Lower lobe of right lung (tissue), 2 donors: ENCODE measurements at regions not wholly inside any gene's neighbourhood (a gene's known extent, or its start where the extent isn't known, plus 50 kb on each side); places are given as distances from the start of the nearest gene placed in this dataset.

Experiments
- ATAC-seq, 2 donors: fragments of 200-7000 bp; cut with Tn5 transposase; one replicate each; pipeline ENCODE4 v1.9.1; 2020 to 2022; ENCODE audit warnings: mild to moderate bottlenecking in 2 of 2, moderate library complexity in 2 of 2
- DNase-seq: peaks from one replicate; pipeline ENCODE4 v3.0.0-alpha.2; 2020
- H3K27ac ChIP-seq: fragments of 200-600 bp; one replicate; pipeline ENCODE4 v1.8.0; 2022
- H3K27me3 ChIP-seq: fragments of 200-600 bp; one replicate; pipeline ENCODE4 v1.8.0; 2022; ENCODE audit warnings: low read depth
- H3K36me3 ChIP-seq: fragments of 200-600 bp; one replicate; pipeline ENCODE4 v1.8.0; 2022; ENCODE audit warnings: mild to moderate bottlenecking
- H3K4me1 ChIP-seq: fragments of 200-600 bp; one replicate; pipeline ENCODE4 v1.8.0; 2022
- H3K4me3 ChIP-seq: fragments of 200-600 bp; one replicate; pipeline ENCODE4 v1.8.0; 2022; ENCODE audit warnings: mild to moderate bottlenecking
- H3K9me3 ChIP-seq: fragments of 200-600 bp; one replicate; pipeline ENCODE4 v1.8.0; 2022
- intact Hi-C: fragments of 100-400 bp; cut with DNase I; formaldehyde crosslinking; loops from one replicate; pipeline ENCODE4 v1.11.0; 2022
- TF ChIP-seq, protein P1 (sequence below): fragments of 200-600 bp; IDR thresholded peaks from one replicate; pipeline ENCODE4 v1.8.0; 2022; ENCODE audit warnings: antibody characterized with exemption, mild to moderate bottlenecking
- donor health status: DM: no; HTN: yes; CAD: no; lungs with severe emphysema.

DNA sequence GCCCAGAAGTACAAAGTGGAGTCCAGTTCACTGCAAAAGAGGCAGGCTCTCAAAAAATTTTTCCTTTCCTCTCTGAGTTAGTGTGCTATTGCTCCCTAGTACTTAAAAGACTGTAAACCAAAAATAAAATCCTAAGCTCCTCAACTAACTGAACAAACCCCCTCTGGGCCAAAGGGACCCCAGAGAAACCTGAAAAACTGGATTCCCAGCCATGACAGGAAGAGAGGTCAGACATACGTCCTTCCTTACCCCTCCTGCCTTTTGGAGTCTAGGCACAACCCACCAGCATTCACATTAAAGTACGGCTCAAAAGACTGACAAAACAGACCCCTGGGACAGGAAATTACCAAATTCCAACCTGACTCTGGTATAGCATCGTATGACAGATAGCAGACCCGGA is 957.9 kb upstream of the PRKX start:
- TF ChIP-seq, protein P1, sequence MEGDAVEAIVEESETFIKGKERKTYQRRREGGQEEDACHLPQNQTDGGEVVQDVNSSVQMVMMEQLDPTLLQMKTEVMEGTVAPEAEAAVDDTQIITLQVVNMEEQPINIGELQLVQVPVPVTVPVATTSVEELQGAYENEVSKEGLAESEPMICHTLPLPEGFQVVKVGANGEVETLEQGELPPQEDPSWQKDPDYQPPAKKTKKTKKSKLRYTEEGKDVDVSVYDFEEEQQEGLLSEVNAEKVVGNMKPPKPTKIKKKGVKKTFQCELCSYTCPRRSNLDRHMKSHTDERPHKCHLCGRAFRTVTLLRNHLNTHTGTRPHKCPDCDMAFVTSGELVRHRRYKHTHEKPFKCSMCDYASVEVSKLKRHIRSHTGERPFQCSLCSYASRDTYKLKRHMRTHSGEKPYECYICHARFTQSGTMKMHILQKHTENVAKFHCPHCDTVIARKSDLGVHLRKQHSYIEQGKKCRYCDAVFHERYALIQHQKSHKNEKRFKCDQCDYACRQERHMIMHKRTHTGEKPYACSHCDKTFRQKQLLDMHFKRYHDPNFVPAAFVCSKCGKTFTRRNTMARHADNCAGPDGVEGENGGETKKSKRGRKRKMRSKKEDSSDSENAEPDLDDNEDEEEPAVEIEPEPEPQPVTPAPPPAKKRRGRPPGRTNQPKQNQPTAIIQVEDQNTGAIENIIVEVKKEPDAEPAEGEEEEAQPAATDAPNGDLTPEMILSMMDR: no peak
- intact Hi-C loops: no loop called here
- ATAC-seq: no peak

DNA sequence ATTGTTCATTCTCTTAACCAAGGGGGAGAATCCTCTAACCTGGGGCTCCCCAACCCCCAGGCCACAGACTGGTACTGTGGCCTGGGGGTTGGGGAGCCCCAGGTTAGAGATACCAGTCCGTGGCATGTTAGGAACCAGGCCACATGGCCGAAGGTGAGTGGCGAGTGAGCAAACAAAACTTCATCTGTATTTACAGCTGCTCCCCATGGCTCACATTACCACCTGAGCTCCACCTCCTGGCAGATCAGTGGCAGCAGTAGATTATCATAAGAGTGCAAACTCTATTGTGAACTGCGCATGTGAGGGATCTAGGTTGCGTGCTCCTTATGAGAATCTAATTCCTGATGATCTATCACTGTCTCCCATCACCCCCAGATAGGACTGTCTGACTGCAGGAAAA is 957.2 kb upstream of the PRKX start:
- TF ChIP-seq, protein P1: no peak
- no peak for ATAC-seq
- no peaks in the 10 kb centered on the region for H3K27me3 ChIP-seq
- H3K9me3 ChIP-seq: no peaks in the 10 kb centered on the region
- no peaks in the 10 kb centered on the region for H3K36me3 ChIP-seq
- H3K4me3 ChIP-seq: no peak overlapping the region
- no peak overlapping the region for H3K27ac ChIP-seq
- intact Hi-C loops: no loop called here
- no peaks in the 10 kb centered on the region for H3K4me1 ChIP-seq
- DNase-seq: no peak

More for the DNA sequence above, 957.9 kb upstream of the PRKX start:
- H3K27ac ChIP-seq: no peak overlapping the region
- no peak for DNase-seq
- no peaks in the 10 kb centered on the region for H3K36me3 ChIP-seq
- no peaks in the 10 kb centered on the region for H3K9me3 ChIP-seq
- H3K27me3 ChIP-seq: no peaks in the 10 kb centered on the region
- H3K4me3 ChIP-seq: no peak overlapping the region
- no peaks in the 10 kb centered on the region for H3K4me1 ChIP-seq

DNA sequence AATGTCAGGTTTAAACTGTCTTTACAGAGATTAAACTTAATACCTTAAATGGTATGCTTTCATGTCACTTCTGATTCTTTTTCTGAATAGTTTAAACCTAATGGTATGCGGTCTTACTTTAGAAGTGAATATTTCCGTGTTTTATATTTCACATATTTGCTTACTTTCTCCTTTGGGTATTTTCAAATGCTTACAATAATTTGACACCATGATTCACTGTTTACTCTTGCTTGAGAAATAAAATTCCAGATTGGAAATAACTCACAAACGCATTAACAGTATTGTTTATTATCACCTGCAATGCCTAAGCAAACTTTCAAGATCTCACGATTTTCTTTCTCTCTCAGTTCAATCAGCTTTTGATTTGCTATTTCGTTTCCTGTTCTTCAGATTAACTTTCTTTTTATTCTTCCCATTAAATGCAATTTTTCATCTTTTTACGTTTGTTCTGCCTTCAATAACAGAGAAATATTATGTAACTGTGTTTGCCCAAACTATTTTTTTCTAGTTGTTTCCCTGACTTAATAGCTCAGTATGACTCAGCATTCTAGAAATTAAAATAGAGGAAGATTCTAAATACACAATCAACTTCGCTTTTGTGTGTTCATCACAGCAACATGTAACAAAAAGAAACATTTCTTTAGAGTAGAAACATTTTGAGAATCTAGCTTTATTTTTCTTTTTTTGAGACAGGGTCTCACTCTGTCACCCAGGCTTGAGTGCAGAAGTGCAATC is 955.5 kb upstream of the PRKX start:
- DNase-seq: no peak
- no peak overlapping the region for H3K27ac ChIP-seq
- intact Hi-C loops: no loop called here
- no peaks in the 10 kb centered on the region for H3K36me3 ChIP-seq
- TF ChIP-seq, protein P1: no peak
- H3K27me3 ChIP-seq: no peaks in the 10 kb centered on the region
- ATAC-seq: no peak
- H3K4me1 ChIP-seq: no peaks in the 10 kb centered on the region
- H3K9me3 ChIP-seq: no peaks in the 10 kb centered on the region
- no peak overlapping the region for H3K4me3 ChIP-seq

DNA sequence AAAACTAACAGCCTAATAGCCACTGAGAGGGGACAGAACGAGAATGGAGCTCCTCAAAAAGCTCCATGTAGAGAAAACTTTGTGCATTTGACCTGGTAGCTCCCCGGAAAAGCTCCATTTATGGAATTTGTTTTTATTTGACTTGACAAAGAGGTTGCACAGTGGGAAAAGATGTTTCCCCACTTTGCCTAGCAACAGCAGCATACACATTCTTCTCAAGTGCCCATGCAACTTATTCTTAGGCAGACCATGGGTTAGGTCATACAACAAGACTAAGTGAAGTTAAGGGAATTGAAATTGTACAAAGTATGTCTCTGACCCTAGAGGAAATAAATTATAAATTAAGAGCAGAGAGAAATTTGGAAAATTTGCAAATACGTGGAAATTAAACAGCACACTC is 949.6 kb upstream of the PRKX start:
- DNase-seq (no peak), ATAC-seq (no peak)
- Histone ChIP-seq H3K9me3 (no peaks in the 10 kb centered on the region), H3K4me3 (no peak overlapping the region), H3K36me3 (no peaks in the 10 kb centered on the region), H3K4me1 (no peaks in the 10 kb centered on the region), H3K27me3 (no peaks in the 10 kb centered on the region), H3K27ac (no peak overlapping the region)
- TF ChIP-seq, protein P1: no peak
- intact Hi-C loops: no loop called here

DNA sequence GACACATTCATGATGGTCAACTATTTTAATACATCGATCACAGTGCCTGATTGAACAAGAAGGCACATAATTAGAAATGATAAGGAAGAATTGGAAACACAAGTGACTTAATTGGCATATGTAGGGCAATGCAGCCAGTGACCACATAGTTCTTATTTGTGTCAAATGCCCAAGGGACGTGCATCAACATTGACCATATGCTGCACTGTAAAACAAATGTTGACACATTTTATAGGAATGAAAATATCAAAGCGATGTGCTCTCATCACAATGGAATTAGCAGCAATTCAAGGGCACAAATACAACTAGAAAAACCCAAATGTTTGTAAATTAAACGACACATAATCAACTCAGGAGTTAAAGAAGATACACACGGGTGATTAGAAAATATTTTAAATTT is 948.3 kb upstream of the PRKX start:
- no peaks in the 10 kb centered on the region for H3K27me3 ChIP-seq
- no peaks in the 10 kb centered on the region for H3K9me3 ChIP-seq
- TF ChIP-seq, protein P1: no peak
- intact Hi-C loops: no loop called here
- ATAC-seq (no peak), DNase-seq (no peak)
- H3K4me3 ChIP-seq: no peak overlapping the region
- H3K36me3 ChIP-seq: no peaks in the 10 kb centered on the region
- H3K27ac ChIP-seq: no peak overlapping the region
- H3K4me1 ChIP-seq: no peaks in the 10 kb centered on the region
